Thymus (tissue), 11 donors: ENCODE measurements at regions not wholly inside any gene's neighbourhood (a gene's known extent, or its start where the extent isn't known, plus 50 kb on each side); places are given as distances from the start of the nearest gene placed in this dataset.

Experiments used
- DNase-seq, 9 donors: peaks; one replicate each; pipeline ENCODE4 v3.0.0-alpha.2; 2013; ENCODE audit warnings: low spot score in 9 of 9, low read depth in 6 of 9, missing footprints in 1 of 9
- H3K27ac ChIP-seq, 2 donors: one replicate each; pipeline ENCODE4 v1.5.1; 2013; ENCODE audit warnings: control low read depth in 1 of 2, low read depth in 1 of 2, low read length in 1 of 2, mild to moderate bottlenecking in 1 of 2, moderate library complexity in 1 of 2
- H3K27me3 ChIP-seq, 2 donors: one replicate each; pipeline ENCODE4 v1.5.1; 2013; ENCODE audit warnings: low read length in 1 of 2; ENCODE audit not compliant: control insufficient read depth in 2 of 2, insufficient read depth in 1 of 2
- H3K36me3 ChIP-seq, 2 donors: one replicate each; pipeline ENCODE4 v1.5.1; 2013; ENCODE audit warnings: low read length in 1 of 2, mild to moderate bottlenecking in 1 of 2, moderate library complexity in 1 of 2; ENCODE audit not compliant: control insufficient read depth in 2 of 2, insufficient read depth in 2 of 2
- H3K4me1 ChIP-seq, 2 donors: one replicate each; pipeline ENCODE4 v1.5.1; 2013; ENCODE audit warnings: low read length in 2 of 2; ENCODE audit not compliant: control insufficient read depth in 2 of 2, insufficient read depth in 2 of 2
- H3K4me3 ChIP-seq, 2 donors: one replicate each; pipeline ENCODE4 v1.5.1; 2013; ENCODE audit warnings: low read length in 2 of 2, control low read depth in 1 of 2, mild to moderate bottlenecking in 1 of 2
- H3K9me3 ChIP-seq, 2 donors: one replicate each; pipeline ENCODE4 v1.5.1; 2013; ENCODE audit warnings: low read length in 1 of 2, mild to moderate bottlenecking in 1 of 2; ENCODE audit not compliant: control insufficient read depth in 2 of 2, insufficient read depth in 1 of 2
- WGBS: extraction: QIAGEN DNeasy Blood & Tissue Kit; methylation state at CpG from one replicate; pipeline ENCODE4 v1.1.7; 2013; 5-methylcytosine and 5-hydroxymethylcytosine counted together
- donor health status: healthy.

DNA sequence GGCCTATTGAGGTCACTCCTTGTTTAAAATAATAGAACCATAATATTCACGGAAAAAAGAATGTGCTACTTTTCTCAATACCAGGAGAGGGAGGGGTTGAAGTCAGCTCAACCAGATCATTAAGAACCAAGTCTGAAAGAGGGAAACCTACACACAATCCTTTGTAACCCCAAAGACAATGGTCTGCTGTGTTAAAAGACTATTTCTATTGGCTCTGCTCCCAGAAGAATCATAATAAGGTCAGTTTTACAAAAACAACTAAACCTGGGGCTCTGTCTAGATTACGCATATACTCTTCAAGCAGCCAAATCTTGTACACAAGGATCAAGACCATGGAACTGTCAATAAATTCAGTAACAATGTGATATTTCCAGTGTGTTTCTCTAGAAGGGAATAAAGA is 177.2 kb upstream of the CRIM1 start:
- 97% methylated on average over 2 of the region's 2 CpGs for WGBS
- H3K27me3 ChIP-seq, result no peaks in the 10 kb centered on the region

GRCh38 chr2:36177282-36177681 is 178.3 kb upstream of the CRIM1 start:
- DNase-seq, result no peak
- H3K4me1 ChIP-seq, result no peaks in the 10 kb centered on the region
- H3K36me3 ChIP-seq, result no peaks in the 10 kb centered on the region
- H3K4me3 ChIP-seq, result no peak overlapping the region
- 93% methylated on average over 2 of the region's 2 CpGs for WGBS
- no peaks in the 10 kb centered on the region for H3K27me3 ChIP-seq
- H3K9me3 ChIP-seq, result no peaks in the 10 kb centered on the region
- H3K27ac ChIP-seq, result no peak overlapping the region

More for the DNA sequence above, 177.2 kb upstream of the CRIM1 start:
- H3K27ac ChIP-seq, result no peak overlapping the region
- DNase-seq, result no peak
- H3K4me1 ChIP-seq, result no peaks in the 10 kb centered on the region
- no peaks in the 10 kb centered on the region for H3K36me3 ChIP-seq
- no peaks in the 10 kb centered on the region for H3K9me3 ChIP-seq
- no peak overlapping the region for H3K4me3 ChIP-seq

DNA sequence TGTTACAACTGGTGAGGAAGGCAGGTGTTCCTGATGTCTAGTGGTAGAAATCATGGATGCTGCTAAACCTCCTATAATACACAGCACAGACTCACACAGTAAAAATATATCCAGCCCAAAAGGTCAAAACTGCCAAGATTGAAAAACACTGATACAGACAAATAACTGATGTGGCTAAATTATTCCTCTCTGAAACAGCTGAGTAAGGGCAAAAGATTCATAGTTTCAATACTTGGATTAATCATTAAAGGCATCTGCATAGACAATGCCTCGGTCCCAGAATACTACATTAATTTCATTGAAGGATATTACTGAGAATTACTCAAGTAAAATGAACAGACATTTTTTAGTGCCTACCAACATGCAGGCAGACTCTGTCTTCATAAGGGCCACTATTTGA is 180.7 kb upstream of the CRIM1 start:
- H3K27me3 ChIP-seq, result no peaks in the 10 kb centered on the region
- H3K4me3 ChIP-seq, result no peak overlapping the region
- 96% methylated on average over 1 of the region's 1 CpG for WGBS
- H3K4me1 ChIP-seq, result no peaks in the 10 kb centered on the region
- no peak overlapping the region for H3K27ac ChIP-seq
- no peaks in the 10 kb centered on the region for H3K36me3 ChIP-seq
- DNase-seq, result no peak
- no peaks in the 10 kb centered on the region for H3K9me3 ChIP-seq

GRCh38 chr2:36173760-36174404 is 181.7 kb upstream of the CRIM1 start:
- Histone ChIP-seq H3K4me3 (no peak overlapping the region), H3K36me3 (no peaks in the 10 kb centered on the region), H3K27me3 (no peaks in the 10 kb centered on the region), H3K4me1 (no peaks in the 10 kb centered on the region), H3K27ac (no peak overlapping the region), H3K9me3 (no peaks in the 10 kb centered on the region)
- DNase-seq, result no peak
- WGBS, result 86% methylated on average over 6 of the region's 6 CpGs

DNA sequence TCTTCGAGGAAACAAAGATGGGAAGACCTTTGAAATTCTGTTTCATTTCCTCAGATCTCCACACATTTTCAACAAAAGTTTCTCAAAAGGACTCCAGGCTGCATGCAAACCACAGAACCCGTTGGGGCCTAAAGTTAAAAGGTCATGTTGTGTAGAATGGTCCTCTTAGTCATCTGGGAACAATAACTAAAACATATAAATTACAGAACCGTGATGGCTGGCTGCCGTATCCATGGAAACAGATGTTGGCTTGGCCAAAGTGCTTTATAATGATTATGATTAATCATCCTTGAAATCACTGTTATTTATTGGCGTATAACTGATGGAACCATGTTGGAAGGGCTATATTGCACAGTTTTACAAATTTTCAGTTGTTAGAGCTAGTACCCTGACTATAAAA is 182.8 kb upstream of the CRIM1 start:
- H3K4me3 ChIP-seq, result no peak overlapping the region
- no peaks in the 10 kb centered on the region for H3K9me3 ChIP-seq
- H3K4me1 ChIP-seq, result no peaks in the 10 kb centered on the region
- H3K36me3 ChIP-seq, result no peaks in the 10 kb centered on the region
- 87% methylated on average over 5 of the region's 5 CpGs for WGBS
- H3K27ac ChIP-seq, result no peak overlapping the region
- DNase-seq, result no peak
- H3K27me3 ChIP-seq, result no peaks in the 10 kb centered on the region

- Histone ChIP-seq H3K4me1 (no peaks in the 10 kb centered on the region), H3K9me3 (no peaks in the 10 kb centered on the region), H3K27me3 (no peaks in the 10 kb centered on the region), H3K27ac (no peak overlapping the region), H3K4me3 (no peak overlapping the region), H3K36me3 (no peaks in the 10 kb centered on the region)
- 49% methylated on average over 2 of the region's 2 CpGs for WGBS
- no peak for DNase-seq
These were observed 184.8 kb upstream of the CRIM1 start for GRCh38 chr2:36170805-36171204.

DNA sequence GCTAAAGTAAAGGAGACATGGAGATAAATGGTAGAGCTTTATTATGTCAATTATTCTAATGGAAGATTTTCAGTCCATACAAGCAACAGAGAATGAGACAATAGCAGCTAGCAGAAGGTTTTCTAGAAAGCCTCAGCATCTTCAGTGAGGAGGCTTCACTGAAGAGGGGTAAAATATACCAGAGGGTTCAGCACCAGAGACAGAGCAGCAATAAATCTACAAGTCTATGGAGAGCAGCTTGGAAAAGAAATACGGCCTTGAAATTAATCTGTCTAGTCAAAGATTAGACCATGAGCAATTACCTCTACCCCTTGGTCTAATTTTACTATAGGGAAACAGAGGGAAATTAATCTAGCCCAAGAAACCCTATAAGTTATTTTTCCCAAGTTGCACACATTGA is 185.7 kb upstream of the CRIM1 start:
- no peaks in the 10 kb centered on the region for H3K4me1 ChIP-seq
- H3K36me3 ChIP-seq, result no peaks in the 10 kb centered on the region
- H3K27ac ChIP-seq, result no peak overlapping the region
- no peak overlapping the region for H3K4me3 ChIP-seq
- no peaks in the 10 kb centered on the region for H3K9me3 ChIP-seq
- H3K27me3 ChIP-seq, result no peaks in the 10 kb centered on the region
- WGBS, result 95% methylated on average over 1 of the region's 1 CpG
- no peak for DNase-seq

DNA sequence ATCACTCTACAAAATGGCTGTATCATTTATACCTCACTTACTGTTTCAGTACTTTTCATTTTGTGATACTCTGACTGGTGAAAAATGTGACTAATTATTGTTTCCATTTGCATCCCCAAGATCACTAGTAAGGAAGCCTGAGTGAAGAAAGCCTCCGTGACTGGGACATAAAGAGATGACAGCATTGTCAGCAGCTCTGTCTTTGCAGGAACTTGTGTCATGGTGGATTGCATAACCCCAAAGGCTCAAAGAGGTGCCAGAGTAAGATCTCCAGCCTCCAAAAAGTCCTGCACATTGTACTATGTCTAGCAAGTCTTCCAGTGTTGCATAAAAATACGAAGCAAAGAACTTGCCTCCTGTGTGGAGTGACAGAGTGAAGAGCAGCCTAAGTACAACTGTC is 187.5 kb upstream of the CRIM1 start:
- Histone ChIP-seq H3K4me1 (no peaks in the 10 kb centered on the region), H3K27me3 (no peaks in the 10 kb centered on the region), H3K36me3 (no peaks in the 10 kb centered on the region), H3K4me3 (no peak overlapping the region), H3K27ac (no peak overlapping the region), H3K9me3 (no peaks in the 10 kb centered on the region)
- 93% methylated on average over 2 of the region's 2 CpGs for WGBS
- DNase-seq, result no peak

DNA sequence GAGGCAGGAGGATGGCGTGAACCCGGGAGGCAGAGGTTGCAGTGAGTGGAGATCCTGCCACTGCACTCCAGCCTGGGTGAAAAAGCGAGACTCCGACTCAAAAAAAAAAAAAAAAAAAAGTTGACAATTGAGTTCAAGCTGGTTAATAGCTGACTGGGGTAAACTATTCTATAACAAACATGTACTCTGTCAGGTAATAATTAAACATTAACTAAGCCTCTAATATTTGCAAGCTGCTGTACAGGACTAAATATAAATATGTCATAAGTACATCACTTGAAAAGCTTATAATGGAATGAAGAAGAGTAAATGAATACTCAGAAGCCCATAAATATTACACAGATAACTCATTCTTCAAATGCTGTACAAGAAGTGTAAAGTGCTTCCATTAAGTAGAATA is 190.4 kb upstream of the CRIM1 start:
- no peak overlapping the region for H3K4me3 ChIP-seq
- H3K36me3 ChIP-seq, result no peaks in the 10 kb centered on the region
- H3K27me3 ChIP-seq, result no peaks in the 10 kb centered on the region
- no peak for DNase-seq
- no peak overlapping the region for H3K27ac ChIP-seq
- H3K9me3 ChIP-seq, result no peaks in the 10 kb centered on the region
- no peaks in the 10 kb centered on the region for H3K4me1 ChIP-seq
- WGBS, result 96% methylated on average over 4 of the region's 4 CpGs
